ENCODE measurements at regions not wholly inside any gene's neighbourhood (a gene's known extent, or its start where the extent isn't known, plus 50 kb on each side); places are given as distances from the start of the nearest gene placed in this dataset.
"Not testable (repeated sequence)": the region's sequence is repeated elsewhere in the genome, so short reads cannot be mapped to it uniquely, and the experiment has no call there.

- DNase-seq: no peak
Observed at GRCh38 chr10:64358907-64359306, 837.7 kb downstream of the REEP3 start.

GRCh38 chr10:64360240-64360639 is 839.0 kb downstream of the REEP3 start:
- not testable (repeated sequence) for DNase-seq

- DNase-seq: no peak
Observed at GRCh38 chr10:64363687-64364086, 842.5 kb downstream of the REEP3 start.

- no peak for DNase-seq
Observed at GRCh38 chr10:64365663-64366062, 844.5 kb downstream of the REEP3 start.

- no peak for DNase-seq
Observed at GRCh38 chr10:64368298-64368697, 847.1 kb downstream of the REEP3 start.

- no peak for DNase-seq
Observed at GRCh38 chr10:64369885-64370773, 848.9 kb downstream of the REEP3 start.

GRCh38 chr10:64374346-64374745 is 853.1 kb downstream of the REEP3 start:
- no peak for DNase-seq

- no peak for DNase-seq
Observed at GRCh38 chr10:64376167-64376566, 855.0 kb downstream of the REEP3 start.

GRCh38 chr10:64379898-64380297 is 858.7 kb downstream of the REEP3 start:
- no peak for DNase-seq

GRCh38 chr10:64385355-64385754 is 864.2 kb downstream of the REEP3 start:
- DNase-seq: no peak

- no peak for DNase-seq
Observed at GRCh38 chr10:64394744-64395143, 873.5 kb downstream of the REEP3 start.

- DNase-seq: no peak
Observed at GRCh38 chr10:64396105-64396708, 875.0 kb downstream of the REEP3 start.

GRCh38 chr10:64397125-64397524 is 875.9 kb downstream of the REEP3 start:
- no peak for DNase-seq

- DNase-seq: no peak
Observed at GRCh38 chr10:64408391-64409183, 887.4 kb downstream of the REEP3 start.

- DNase-seq: no peak
Observed at GRCh38 chr10:64409349-64409748, 888.1 kb downstream of the REEP3 start.

- DNase-seq: no peak
Observed at GRCh38 chr10:64416011-64416410, 894.8 kb downstream of the REEP3 start.

- DNase-seq: no peak
Observed at GRCh38 chr10:64419461-64419860, 898.3 kb downstream of the REEP3 start.

GRCh38 chr10:64426745-64427144 is 905.5 kb downstream of the REEP3 start:
- no peak for DNase-seq

- no peak for DNase-seq
Observed at GRCh38 chr10:64430690-64431323, 909.6 kb downstream of the REEP3 start.

GRCh38 chr10:64441872-64442271 is 920.7 kb downstream of the REEP3 start:
- not testable (repeated sequence) for DNase-seq

GRCh38 chr10:64444163-64444562 is 923.0 kb downstream of the REEP3 start:
- no peak for DNase-seq

- no peak for DNase-seq
Observed at GRCh38 chr10:64444564-64444963, 923.4 kb downstream of the REEP3 start.

GRCh38 chr10:64449603-64450002 is 928.4 kb downstream of the REEP3 start:
- no peak for DNase-seq
